ENCODE measurements at regions not wholly inside any gene's neighbourhood (a gene's known extent, or its start where the extent isn't known, plus 50 kb on each side); places are given as distances from the start of the nearest gene placed in this dataset.

GRCh38 chr12:21713133-21713532, 55.5 kb upstream of the LDHB start:
- Histone ChIP-seq H3K4me3 (ENCODE audit: low read length) (no peak overlapping the region), H3K4me1 (ENCODE audit: control insufficient read depth, insufficient read depth, low read length) (peaks cover 8% of the 10 kb centered on the region), H3K27ac (ENCODE audit: low read depth, low read length) (no peak overlapping the region), H3K36me3 (ENCODE audit: control insufficient read depth, insufficient read depth, low read length) (no peaks in the 10 kb centered on the region), H3K9ac (ENCODE audit: low read length) (no peak overlapping the region), H3K27me3 (ENCODE audit: control insufficient read depth, insufficient read depth, low read length) (no peaks in the 10 kb centered on the region)

GRCh38 chr12:21710958-21711775, 53.5 kb upstream of the LDHB start:
- peak overlapping the region; percentile 1 for H3K4me3 ChIP-seq (ENCODE audit: low read length)
- no peaks in the 10 kb centered on the region for H3K27me3 ChIP-seq (ENCODE audit: control insufficient read depth, insufficient read depth, low read length)
- H3K36me3 ChIP-seq (ENCODE audit: control insufficient read depth, insufficient read depth, low read length): no peaks in the 10 kb centered on the region
- H3K27ac ChIP-seq (ENCODE audit: low read depth, low read length): peak overlapping the region; percentile 55
- H3K4me1 ChIP-seq (ENCODE audit: control insufficient read depth, insufficient read depth, low read length): peaks cover 8% of the 10 kb centered on the region
- no peak overlapping the region for H3K9ac ChIP-seq (ENCODE audit: low read length)
